ENCODE measurements at regions not wholly inside any gene's neighbourhood (a gene's known extent, or its start where the extent isn't known, plus 50 kb on each side); places are given as distances from the start of the nearest gene placed in this dataset.
A peak's percentile ranks its signal among the peaks of the same experiment; 100 is the strongest.

DNA sequence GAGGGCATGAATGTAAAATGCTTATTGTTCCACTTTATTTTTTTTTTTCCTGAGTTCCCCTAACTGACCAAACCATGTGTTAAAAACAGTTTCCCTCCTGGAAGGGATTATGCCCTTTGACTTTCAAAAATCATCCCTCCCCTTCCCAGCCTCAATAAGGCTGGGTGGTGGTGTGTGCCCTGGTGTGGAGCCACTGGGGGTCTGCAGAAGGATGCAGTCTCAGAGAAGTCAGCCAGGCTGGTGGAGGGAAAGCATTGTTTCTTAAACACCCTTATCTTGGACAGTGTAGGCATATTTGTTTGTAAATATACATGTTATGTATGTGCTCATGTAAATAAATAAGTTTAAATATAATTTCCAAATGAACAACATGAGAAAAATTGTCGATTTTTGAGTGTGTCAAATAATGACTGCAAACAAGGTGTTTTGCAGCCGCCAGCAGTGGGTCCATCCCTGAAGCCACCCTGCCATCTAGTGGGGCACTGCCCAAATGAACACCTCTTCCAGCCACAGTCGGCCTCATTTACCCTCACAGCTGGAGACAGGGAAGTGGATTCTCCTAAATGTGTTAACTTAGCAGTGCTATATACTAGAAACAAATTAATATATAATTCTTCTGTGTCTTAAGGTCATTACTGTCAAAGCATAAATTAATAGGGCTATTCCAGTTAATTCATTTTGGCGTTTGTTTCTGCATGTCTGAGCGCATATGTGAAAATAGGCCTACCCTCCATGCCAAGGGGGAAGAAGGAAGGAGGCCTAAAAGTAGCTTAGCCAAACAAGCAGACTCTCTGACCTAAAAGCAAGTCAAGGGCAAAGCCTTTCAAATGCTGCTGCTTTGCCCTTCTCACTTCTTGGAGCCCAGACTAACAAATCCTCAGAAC, 209.6 kb upstream of the PIK3C3 start:
- Histone ChIP-seq H2AFZ (ENCODE audit: low read length) (no peak overlapping the region), H3K4me1 (ENCODE audit: insufficient read depth, low read length, severe bottlenecking) (no peaks in the 10 kb centered on the region), H4K20me1 (ENCODE audit: insufficient read depth, low read length) (no peaks in the 10 kb centered on the region), H3K9me2 (ENCODE audit: low read depth, low read length) (no peaks in the 10 kb centered on the region), H3F3A (ENCODE audit: insufficient read depth, low read length) (no peaks in the 10 kb centered on the region), H3K79me2 (ENCODE audit: insufficient read depth, low read length) (no peaks in the 10 kb centered on the region), H3K9me3 (ENCODE audit: low read length) (no peaks in the 10 kb centered on the region), H3K4me2 (ENCODE audit: low read length) (no peak overlapping the region), H3K4me3 (ENCODE audit: low read depth, low read length, poor library complexity, severe bottlenecking) (no peak overlapping the region), H3K27me3 (ENCODE audit: insufficient read depth, low read length) (no peaks in the 10 kb centered on the region), H3K36me3 (ENCODE audit: insufficient read depth, low read length) (no peaks in the 10 kb centered on the region), H3K9ac (ENCODE audit: low read length) (no peak overlapping the region), H3K27ac (ENCODE audit: low read depth, low read length, poor library complexity, severe bottlenecking) (no peak overlapping the region)
- TF ChIP-seq, protein P1, sequence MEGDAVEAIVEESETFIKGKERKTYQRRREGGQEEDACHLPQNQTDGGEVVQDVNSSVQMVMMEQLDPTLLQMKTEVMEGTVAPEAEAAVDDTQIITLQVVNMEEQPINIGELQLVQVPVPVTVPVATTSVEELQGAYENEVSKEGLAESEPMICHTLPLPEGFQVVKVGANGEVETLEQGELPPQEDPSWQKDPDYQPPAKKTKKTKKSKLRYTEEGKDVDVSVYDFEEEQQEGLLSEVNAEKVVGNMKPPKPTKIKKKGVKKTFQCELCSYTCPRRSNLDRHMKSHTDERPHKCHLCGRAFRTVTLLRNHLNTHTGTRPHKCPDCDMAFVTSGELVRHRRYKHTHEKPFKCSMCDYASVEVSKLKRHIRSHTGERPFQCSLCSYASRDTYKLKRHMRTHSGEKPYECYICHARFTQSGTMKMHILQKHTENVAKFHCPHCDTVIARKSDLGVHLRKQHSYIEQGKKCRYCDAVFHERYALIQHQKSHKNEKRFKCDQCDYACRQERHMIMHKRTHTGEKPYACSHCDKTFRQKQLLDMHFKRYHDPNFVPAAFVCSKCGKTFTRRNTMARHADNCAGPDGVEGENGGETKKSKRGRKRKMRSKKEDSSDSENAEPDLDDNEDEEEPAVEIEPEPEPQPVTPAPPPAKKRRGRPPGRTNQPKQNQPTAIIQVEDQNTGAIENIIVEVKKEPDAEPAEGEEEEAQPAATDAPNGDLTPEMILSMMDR (IDR thresholded peaks at IDR 0.05; ENCODE audit: low read length), result peak; percentile 69
- no peak for TF ChIP-seq EZH2 (IDR thresholded peaks at IDR 0.05; ENCODE audit: borderline replicate concordance, low read length)

DNA sequence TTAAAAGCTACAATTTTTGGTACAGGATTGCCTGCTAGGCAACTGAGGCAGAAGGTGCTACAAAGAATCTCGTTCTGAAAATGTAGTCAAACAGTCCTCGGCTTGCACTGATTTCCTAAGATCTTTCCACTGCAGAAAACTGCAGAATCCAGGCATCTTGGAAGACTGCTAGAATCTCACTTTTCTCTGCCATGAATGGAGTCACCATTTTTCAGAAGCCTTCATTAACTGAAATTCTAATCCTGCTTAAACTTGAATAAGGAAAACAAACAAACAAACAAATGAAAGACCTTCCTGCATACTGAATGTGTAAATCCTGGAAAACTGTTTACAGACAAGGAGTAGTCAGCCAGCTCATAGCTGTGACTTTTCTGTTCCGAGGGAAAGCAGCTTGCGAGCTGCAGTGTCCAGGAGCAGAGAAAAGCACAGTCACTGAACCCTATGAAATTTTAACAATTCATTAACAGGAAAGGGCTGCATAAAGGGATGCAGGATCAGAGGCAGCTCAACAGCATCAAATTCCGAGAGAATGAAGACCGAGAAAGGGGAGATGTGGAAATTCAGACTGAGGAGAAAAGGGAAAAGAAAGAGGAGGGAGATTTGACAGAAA, 210.5 kb upstream of the PIK3C3 start:
- no peaks in the 10 kb centered on the region for H4K20me1 ChIP-seq (ENCODE audit: insufficient read depth, low read length)
- H3K27ac ChIP-seq (ENCODE audit: low read depth, low read length, poor library complexity, severe bottlenecking), result no peak overlapping the region
- H2AFZ ChIP-seq (ENCODE audit: low read length), result no peak overlapping the region
- no peaks in the 10 kb centered on the region for H3F3A ChIP-seq (ENCODE audit: insufficient read depth, low read length)
- no peaks in the 10 kb centered on the region for H3K9me2 ChIP-seq (ENCODE audit: low read depth, low read length)
- no peak overlapping the region for H3K9ac ChIP-seq (ENCODE audit: low read length)
- no peaks in the 10 kb centered on the region for H3K36me3 ChIP-seq (ENCODE audit: insufficient read depth, low read length)
- H3K9me3 ChIP-seq (ENCODE audit: low read length), result no peaks in the 10 kb centered on the region
- H3K4me2 ChIP-seq (ENCODE audit: low read length), result no peak overlapping the region
- TF ChIP-seq EZH2 (IDR thresholded peaks at IDR 0.05; ENCODE audit: borderline replicate concordance, low read length), result no peak
- TF ChIP-seq, protein P1 (IDR thresholded peaks at IDR 0.05; ENCODE audit: low read length), result no peak
- no peak overlapping the region for H3K4me3 ChIP-seq (ENCODE audit: low read depth, low read length, poor library complexity, severe bottlenecking)
- no peaks in the 10 kb centered on the region for H3K4me1 ChIP-seq (ENCODE audit: insufficient read depth, low read length, severe bottlenecking)
- H3K27me3 ChIP-seq (ENCODE audit: insufficient read depth, low read length), result no peaks in the 10 kb centered on the region
- H3K79me2 ChIP-seq (ENCODE audit: insufficient read depth, low read length), result no peaks in the 10 kb centered on the region

GRCh38 chr18:41737218-41737617, 217.8 kb upstream of the PIK3C3 start:
- no peaks in the 10 kb centered on the region for H3K79me2 ChIP-seq (ENCODE audit: insufficient read depth, low read length)
- no peaks in the 10 kb centered on the region for H3K27me3 ChIP-seq (ENCODE audit: insufficient read depth, low read length)
- H3K9me2 ChIP-seq (ENCODE audit: low read depth, low read length), result no peaks in the 10 kb centered on the region
- H3K36me3 ChIP-seq (ENCODE audit: insufficient read depth, low read length), result no peaks in the 10 kb centered on the region
- H3K4me3 ChIP-seq (ENCODE audit: low read depth, low read length, poor library complexity, severe bottlenecking), result no peak overlapping the region
- no peaks in the 10 kb centered on the region for H3K9me3 ChIP-seq (ENCODE audit: low read length)
- H3F3A ChIP-seq (ENCODE audit: insufficient read depth, low read length), result no peaks in the 10 kb centered on the region
- no peaks in the 10 kb centered on the region for H4K20me1 ChIP-seq (ENCODE audit: insufficient read depth, low read length)
- H2AFZ ChIP-seq (ENCODE audit: low read length), result no peak overlapping the region
- H3K9ac ChIP-seq (ENCODE audit: low read length), result no peak overlapping the region
- no peaks in the 10 kb centered on the region for H3K4me1 ChIP-seq (ENCODE audit: insufficient read depth, low read length, severe bottlenecking)
- H3K4me2 ChIP-seq (ENCODE audit: low read length), result no peak overlapping the region
- no peak for TF ChIP-seq EZH2 (IDR thresholded peaks at IDR 0.05; ENCODE audit: borderline replicate concordance, low read length)
- TF ChIP-seq, protein P1 (IDR thresholded peaks at IDR 0.05; ENCODE audit: low read length), result no peak
- no peak overlapping the region for H3K27ac ChIP-seq (ENCODE audit: low read depth, low read length, poor library complexity, severe bottlenecking)
